Hepatocyte (in vitro differentiated cells): ENCODE measurements at regions not wholly inside any gene's neighbourhood (a gene's known extent, or its start where the extent isn't known, plus 50 kb on each side); places are given as distances from the start of the nearest gene placed in this dataset.

Experiments
- CTCF ChIP-seq: fragments of 200-600 bp; sonication (generic); IDR thresholded peaks from 2 replicates; pipeline ENCODE4 v1.5.1; 2016; ENCODE audit warnings: antibody characterized with exemption, mild to moderate bottlenecking; ENCODE audit not compliant: poor library complexity
- EZH2 ChIP-seq: fragments of 200-600 bp; sonication (generic); IDR thresholded peaks from 2 replicates; pipeline ENCODE4 v1.6.1; 2016; ENCODE audit warnings: antibody characterized with exemption, mild to moderate bottlenecking, borderline replicate concordance

GRCh38 chr9:746661-747434 lies 94.6 kb upstream of the DMRT1 start:
- TF ChIP-seq CTCF (no peak), EZH2 (no peak)
